SK-N-SH treated with all-trans-retinoic acid at 6 μM for 48 hours (cell line): ENCODE measurements at regions not wholly inside any gene's neighbourhood (a gene's known extent, or its start where the extent isn't known, plus 50 kb on each side); places are given as distances from the start of the nearest gene placed in this dataset.
A peak's percentile ranks its signal among the peaks of the same experiment; 100 is the strongest.

Experiments
- ATAC-seq: fragments of 200-7000 bp; cut with Tn5 transposase; 3 replicates; pipeline ENCODE4 v1.9.1; 2020; ENCODE audit warnings: mild to moderate bottlenecking, moderate library complexity
- ARNTL ChIP-seq: fragments of 450-650 bp; formaldehyde crosslinking; IDR thresholded peaks from 2 replicates; pipeline ENCODE4 v1.5.0; 2020; ENCODE audit warnings: low read depth, mild to moderate bottlenecking, moderate library complexity, borderline replicate concordance
- BACH2 ChIP-seq: fragments of 250-450 bp; sonication (Bioruptor Pico); IDR thresholded peaks from 2 replicates; pipeline ENCODE4 v1.9.0; 2021; ENCODE audit warnings: mild to moderate bottlenecking, borderline replicate concordance
- CSDC2 ChIP-seq: fragments of 250-450 bp; sonication (Bioruptor Pico); IDR thresholded peaks from 2 replicates; pipeline ENCODE4 v1.5.0; 2020; ENCODE audit warnings: mild to moderate bottlenecking, moderate library complexity
- CSRNP3 ChIP-seq: fragments of 250-450 bp; sonication (Bioruptor Pico); IDR thresholded peaks from 2 replicates; pipeline ENCODE4 v1.5.1; 2021; ENCODE audit warnings: mild to moderate bottlenecking, moderate library complexity
- ESRRG ChIP-seq: fragments of 250-450 bp; sonication (Bioruptor Pico); IDR thresholded peaks from 2 replicates; pipeline ENCODE4 v1.6.1; 2021; ENCODE audit warnings: mild to moderate bottlenecking
- GLIS3 ChIP-seq: fragments of 250-450 bp; sonication (Bioruptor Pico); IDR thresholded peaks from 2 replicates; pipeline ENCODE4 v1.5.0; 2020; ENCODE audit warnings: mild to moderate bottlenecking, moderate library complexity
- ISL1 ChIP-seq: fragments of 250-450 bp; sonication (Bioruptor Pico); IDR thresholded peaks from 2 replicates; pipeline ENCODE4 v2.1.2; 2022; ENCODE audit warnings: mild to moderate bottlenecking, moderate library complexity
- OSR1 ChIP-seq: fragments of 250-450 bp; sonication (Bioruptor Pico); IDR thresholded peaks from 2 replicates; pipeline ENCODE4 v1.8.0; 2022; ENCODE audit warnings: moderate library complexity, mild to moderate bottlenecking, inconsistent platforms
- POU6F1 ChIP-seq: fragments of 250-450 bp; sonication (Bioruptor Pico); IDR thresholded peaks from 2 replicates; pipeline ENCODE4 v1.8.0; 2021; ENCODE audit warnings: low read depth, mild to moderate bottlenecking, moderate library complexity, borderline replicate concordance
- PPARA ChIP-seq: fragments of 250-450 bp; sonication (Bioruptor Pico); IDR thresholded peaks from 2 replicates; pipeline ENCODE4 v1.5.0; 2020; ENCODE audit warnings: mild to moderate bottlenecking, borderline replicate concordance
- RARB ChIP-seq: fragments of 250-450 bp; sonication (Bioruptor Pico); IDR thresholded peaks from 2 replicates; pipeline ENCODE4 v1.8.0; 2021; ENCODE audit warnings: mild to moderate bottlenecking, moderate library complexity
- SNAI2 ChIP-seq: fragments of 250-450 bp; sonication (Bioruptor Pico); IDR thresholded peaks from 2 replicates; pipeline ENCODE4 v1.5.0; 2020; ENCODE audit warnings: mild to moderate bottlenecking, moderate library complexity
- TCF4 ChIP-seq: fragments of 250-450 bp; sonication (Bioruptor Pico); IDR thresholded peaks from 2 replicates; pipeline ENCODE4 v1.8.0; 2021; ENCODE audit warnings: mild to moderate bottlenecking, moderate library complexity, borderline replicate concordance
- TOX ChIP-seq: fragments of 250-450 bp; sonication (Bioruptor Pico); IDR thresholded peaks from 2 replicates; pipeline ENCODE4 v1.8.0; 2021; ENCODE audit warnings: mild to moderate bottlenecking, moderate library complexity, borderline replicate concordance
- TSHZ2 ChIP-seq: fragments of 250-450 bp; sonication (Bioruptor Pico); IDR thresholded peaks from 2 replicates; pipeline ENCODE4 v1.5.0; 2020; ENCODE audit warnings: mild to moderate bottlenecking, moderate library complexity
- ZC3H10 ChIP-seq: fragments of 250-450 bp; sonication (Bioruptor Pico); IDR thresholded peaks from 2 replicates; pipeline ENCODE4 v1.5.1; 2021; ENCODE audit warnings: mild to moderate bottlenecking, moderate library complexity
- ZFP3 ChIP-seq: fragments of 250-450 bp; sonication (Bioruptor Pico); IDR thresholded peaks from 2 replicates; pipeline ENCODE4 v1.5.0; 2020; ENCODE audit warnings: mild to moderate bottlenecking, moderate library complexity
- ZFP30 ChIP-seq: fragments of 450-650 bp; formaldehyde crosslinking; IDR thresholded peaks from 2 replicates; pipeline ENCODE4 v1.5.0; 2022; ENCODE audit warnings: mild to moderate bottlenecking, moderate library complexity
- ZNF565 ChIP-seq: fragments of 450-650 bp; formaldehyde crosslinking; conservative IDR thresholded peaks from 2 replicates; pipeline ENCODE4 v1.5.0; 2020; ENCODE audit warnings: low read depth, mild to moderate bottlenecking, moderate library complexity
- ZNF70 ChIP-seq: fragments of 450-650 bp; formaldehyde crosslinking; IDR thresholded peaks from 2 replicates; pipeline ENCODE4 v1.5.0; 2020; ENCODE audit warnings: mild to moderate bottlenecking, moderate library complexity
- ZNF8 ChIP-seq: fragments of 450-650 bp; formaldehyde crosslinking; IDR thresholded peaks from 2 replicates; pipeline ENCODE4 v1.5.0; 2020; ENCODE audit warnings: mild to moderate bottlenecking, moderate library complexity
- TF ChIP-seq, protein P1 (sequence below): fragments of 250-450 bp; sonication (Bioruptor Pico); IDR thresholded peaks from 2 replicates; pipeline ENCODE4 v1.8.0; 2020; ENCODE audit warnings: mild to moderate bottlenecking, moderate library complexity, borderline replicate concordance

DNA sequence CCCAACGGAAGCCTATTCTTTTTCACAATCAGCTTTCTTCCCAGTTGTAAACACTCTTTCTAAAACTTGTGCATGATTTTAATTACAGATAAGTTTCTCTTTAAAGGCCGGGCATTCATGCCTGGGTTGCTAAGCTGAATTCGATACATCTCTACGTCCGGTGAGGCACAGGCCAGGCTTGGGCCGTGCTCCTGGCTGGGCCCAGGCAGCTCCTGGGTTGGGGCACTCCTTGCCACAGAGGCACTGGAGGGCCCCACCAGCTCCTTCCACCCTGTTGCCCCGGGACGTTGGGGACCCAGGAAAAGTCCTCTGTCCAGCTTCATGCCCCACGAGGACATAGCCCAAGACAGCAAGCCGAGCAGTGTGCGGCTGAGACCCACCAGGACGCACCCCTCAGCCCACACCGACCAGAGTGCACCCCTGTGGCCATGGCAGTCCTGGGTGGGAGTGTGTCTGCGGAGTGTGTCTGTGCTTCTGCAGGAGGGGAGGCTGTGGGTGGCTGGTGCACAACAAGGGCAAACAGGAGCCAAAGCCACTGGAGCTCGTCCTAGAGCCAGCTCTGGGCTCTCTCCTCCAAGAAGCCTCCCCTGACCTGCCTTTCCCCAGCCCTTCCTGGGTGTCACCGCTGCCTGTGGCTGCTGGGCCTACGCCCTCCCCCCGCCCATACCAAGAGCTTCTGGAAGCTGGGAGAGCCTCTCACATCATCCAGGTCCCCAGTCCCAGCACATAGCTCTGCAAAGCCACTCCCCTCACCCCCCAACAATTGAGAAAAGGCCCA is 128.0 kb upstream of the NKX1-1 start:
- no peak for TF ChIP-seq TOX (CRISPR knock-in tag)
- TF ChIP-seq TCF4 (CRISPR knock-in tag) = no peak
- TF ChIP-seq SNAI2 (CRISPR knock-in tag) = no peak
- no peak for TF ChIP-seq ZNF8
- no peak for TF ChIP-seq POU6F1
- no peak for TF ChIP-seq RARB (CRISPR knock-in tag)
- no peak for TF ChIP-seq BACH2
- no peak for TF ChIP-seq PPARA
- no peak for TF ChIP-seq ARNTL
- TF ChIP-seq ZNF565 (CRISPR knock-in tag) = no peak
- no peak for TF ChIP-seq CSRNP3
- TF ChIP-seq, protein P1, sequence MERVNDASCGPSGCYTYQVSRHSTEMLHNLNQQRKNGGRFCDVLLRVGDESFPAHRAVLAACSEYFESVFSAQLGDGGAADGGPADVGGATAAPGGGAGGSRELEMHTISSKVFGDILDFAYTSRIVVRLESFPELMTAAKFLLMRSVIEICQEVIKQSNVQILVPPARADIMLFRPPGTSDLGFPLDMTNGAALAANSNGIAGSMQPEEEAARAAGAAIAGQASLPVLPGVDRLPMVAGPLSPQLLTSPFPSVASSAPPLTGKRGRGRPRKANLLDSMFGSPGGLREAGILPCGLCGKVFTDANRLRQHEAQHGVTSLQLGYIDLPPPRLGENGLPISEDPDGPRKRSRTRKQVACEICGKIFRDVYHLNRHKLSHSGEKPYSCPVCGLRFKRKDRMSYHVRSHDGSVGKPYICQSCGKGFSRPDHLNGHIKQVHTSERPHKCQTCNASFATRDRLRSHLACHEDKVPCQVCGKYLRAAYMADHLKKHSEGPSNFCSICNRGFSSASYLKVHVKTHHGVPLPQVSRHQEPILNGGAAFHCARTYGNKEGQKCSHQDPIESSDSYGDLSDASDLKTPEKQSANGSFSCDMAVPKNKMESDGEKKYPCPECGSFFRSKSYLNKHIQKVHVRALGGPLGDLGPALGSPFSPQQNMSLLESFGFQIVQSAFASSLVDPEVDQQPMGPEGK = no peak
- TF ChIP-seq ZFP3 = no peak
- no peak for TF ChIP-seq GLIS3 (CRISPR knock-in tag)
- TF ChIP-seq CSDC2 (CRISPR knock-in tag) = no peak
- TF ChIP-seq ISL1 (CRISPR knock-in tag) = no peak
- TF ChIP-seq ZC3H10 (CRISPR knock-in tag) = no peak
- no peak for TF ChIP-seq ZFP30 (CRISPR knock-in tag)
- TF ChIP-seq OSR1 (CRISPR knock-in tag) = no peak
- peak; percentile 53 for ATAC-seq

DNA sequence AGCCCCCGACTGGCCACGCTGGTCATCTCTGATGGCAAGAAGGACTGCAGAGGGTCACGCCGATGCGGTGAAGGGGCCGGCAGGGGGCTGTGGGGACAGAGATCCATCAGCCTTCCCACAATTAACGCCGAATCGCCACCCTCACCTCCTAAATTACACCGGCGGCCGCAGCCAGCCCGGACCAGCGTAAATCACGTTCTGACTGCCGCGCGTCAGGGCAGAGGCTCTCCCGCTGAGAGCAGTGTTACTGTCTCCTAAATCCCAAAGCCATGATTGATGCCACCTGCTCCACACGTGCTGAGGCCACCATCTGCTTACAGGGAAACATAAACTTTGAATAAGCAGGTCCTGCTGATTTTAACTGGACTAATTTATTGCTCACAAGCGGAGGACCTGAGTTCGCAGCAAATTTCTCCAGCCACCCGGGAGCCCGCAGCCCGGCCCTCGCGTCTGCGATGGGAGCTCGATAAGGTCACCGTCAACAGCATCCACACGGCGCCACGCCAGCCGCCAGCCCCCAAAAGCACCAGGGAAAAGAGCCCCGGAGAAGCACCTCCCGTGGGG is 127.3 kb upstream of the NKX1-1 start:
- TF ChIP-seq ZNF8 (no peak), BACH2 (no peak), ISL1 (CRISPR knock-in tag) (no peak), RARB (CRISPR knock-in tag) (no peak), CSRNP3 (no peak), TOX (CRISPR knock-in tag) (no peak), ZC3H10 (CRISPR knock-in tag) (no peak), ZNF70 (CRISPR knock-in tag) (no peak), POU6F1 (no peak), TCF4 (CRISPR knock-in tag) (no peak), TSHZ2 (no peak), ZFP3 (no peak), ESRRG (CRISPR knock-in tag) (no peak), ZNF565 (CRISPR knock-in tag) (no peak), GLIS3 (CRISPR knock-in tag) (no peak), OSR1 (CRISPR knock-in tag) (no peak), PPARA (no peak)
- TF ChIP-seq, protein P1 = no peak
- TF ChIP-seq, all 23 proteins: peak for 0
- ATAC-seq = peak; percentile 55
